ENCODE measurements at regions not wholly inside any gene's neighbourhood (a gene's known extent, or its start where the extent isn't known, plus 50 kb on each side); places are given as distances from the start of the nearest gene placed in this dataset.

DNA sequence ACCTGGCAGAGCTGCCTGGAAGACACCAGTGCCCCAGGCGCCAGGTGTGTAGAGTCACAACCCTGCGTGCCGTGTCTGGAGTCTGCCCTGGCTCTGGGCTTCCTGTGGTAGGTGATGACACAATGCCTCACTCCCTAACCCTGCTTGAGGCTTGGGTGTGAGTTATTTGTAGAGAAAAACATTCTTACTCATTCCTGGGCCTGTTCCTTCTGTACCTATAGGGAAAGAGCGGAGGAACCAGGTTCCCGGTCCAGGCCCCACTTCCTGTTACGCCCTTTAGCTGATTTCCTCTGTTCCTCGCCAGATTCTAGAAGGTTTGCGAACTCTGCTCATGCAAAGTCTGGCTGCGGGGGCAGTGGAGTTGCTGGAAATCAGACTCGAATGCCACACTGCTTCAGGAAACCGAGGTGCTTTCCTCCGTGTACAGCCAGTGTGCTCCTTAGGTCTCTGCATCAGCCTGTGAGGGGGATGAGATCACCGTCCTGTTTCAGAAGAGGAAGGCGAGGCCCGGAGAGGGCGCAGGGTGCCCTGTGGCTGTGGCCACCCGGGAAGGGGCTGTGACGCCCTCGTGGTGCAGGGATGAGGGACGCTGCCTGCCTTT is 67.1 kb upstream of the DUSP22 start:
- no peak for DNase-seq

DNA sequence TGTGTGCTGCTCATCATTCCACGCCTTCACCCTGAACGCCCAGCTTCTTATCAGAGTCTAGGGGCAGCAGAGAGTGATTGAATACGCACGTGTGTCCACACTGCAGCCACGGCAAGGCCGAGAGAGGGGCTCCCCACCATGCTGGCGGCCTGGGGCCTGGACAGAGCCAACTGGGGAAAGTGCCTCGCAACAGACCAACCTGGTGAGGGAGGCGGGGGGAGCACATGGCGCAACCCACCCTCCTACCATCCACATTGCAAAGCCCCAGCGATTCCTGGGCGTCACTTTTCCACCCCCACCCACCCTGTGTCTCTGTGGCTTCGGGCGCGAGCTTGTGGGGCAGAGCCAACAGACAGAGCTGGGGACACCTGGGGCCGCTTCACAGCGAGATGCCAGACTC is 66.4 kb upstream of the DUSP22 start:
- no peak for DNase-seq

DNA sequence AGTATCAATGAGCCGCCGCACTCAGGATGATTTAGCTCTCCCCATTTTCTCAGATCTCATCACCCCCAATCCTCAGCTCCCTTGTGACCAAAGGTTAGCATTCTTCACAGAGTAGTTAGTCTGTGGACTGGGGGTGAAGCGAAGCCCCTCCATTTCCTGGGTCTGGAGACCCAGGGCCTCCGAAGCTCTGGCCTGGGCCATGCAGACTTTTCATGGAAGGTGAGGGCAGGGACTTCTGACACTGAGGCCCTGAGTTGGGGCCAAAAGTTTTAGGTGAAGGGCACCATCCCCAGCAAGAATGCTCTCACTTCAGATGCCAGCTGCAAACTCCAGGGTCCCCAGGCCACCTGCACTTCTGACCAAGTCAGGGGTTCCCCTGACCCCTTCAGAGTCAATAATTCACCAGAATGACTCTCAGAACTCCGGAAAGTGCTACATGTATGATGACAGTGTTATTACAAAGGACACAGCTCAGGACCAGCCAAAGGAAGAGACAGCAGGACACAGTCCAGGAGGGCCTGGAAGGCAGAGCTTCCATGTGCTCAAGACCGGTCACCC is 65.7 kb upstream of the DUSP22 start:
- DNase-seq, result no peak

DNA sequence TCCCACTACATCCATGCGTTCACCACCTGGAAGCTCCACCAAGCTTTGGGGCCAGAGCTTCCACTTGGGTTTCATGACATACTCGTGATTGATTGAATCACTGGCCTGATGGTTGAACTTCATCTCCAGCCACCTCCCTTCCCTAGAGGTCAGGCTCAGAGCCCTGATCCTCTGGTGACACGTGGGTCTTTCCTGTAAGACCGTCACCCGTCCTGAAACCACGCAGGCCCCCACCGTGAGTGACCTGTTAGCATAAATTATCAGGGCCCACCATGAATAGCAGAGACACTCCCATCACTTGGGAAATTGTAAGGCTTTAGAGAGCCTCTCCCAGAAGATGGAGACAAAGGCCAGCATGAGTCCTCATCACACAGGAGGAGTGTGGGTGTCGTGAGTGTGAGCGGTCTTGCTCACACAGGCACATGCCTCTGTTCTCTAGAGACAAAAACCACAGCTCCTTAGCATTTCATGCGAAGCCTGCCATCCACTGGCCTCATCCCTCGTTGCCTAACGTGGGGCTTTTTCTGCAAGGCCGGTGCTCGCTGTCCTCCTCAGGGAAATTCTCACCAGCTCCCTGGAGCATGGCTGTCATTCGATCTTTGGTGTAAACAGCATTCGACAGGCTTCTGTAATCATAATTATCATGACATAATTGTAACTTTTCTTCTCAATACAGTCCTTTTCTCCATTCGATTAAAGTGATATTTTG is 65.1 kb upstream of the DUSP22 start:
- peak in 6 of 51 donors; percentile 13 to 33 (median 20) for DNase-seq

DNA sequence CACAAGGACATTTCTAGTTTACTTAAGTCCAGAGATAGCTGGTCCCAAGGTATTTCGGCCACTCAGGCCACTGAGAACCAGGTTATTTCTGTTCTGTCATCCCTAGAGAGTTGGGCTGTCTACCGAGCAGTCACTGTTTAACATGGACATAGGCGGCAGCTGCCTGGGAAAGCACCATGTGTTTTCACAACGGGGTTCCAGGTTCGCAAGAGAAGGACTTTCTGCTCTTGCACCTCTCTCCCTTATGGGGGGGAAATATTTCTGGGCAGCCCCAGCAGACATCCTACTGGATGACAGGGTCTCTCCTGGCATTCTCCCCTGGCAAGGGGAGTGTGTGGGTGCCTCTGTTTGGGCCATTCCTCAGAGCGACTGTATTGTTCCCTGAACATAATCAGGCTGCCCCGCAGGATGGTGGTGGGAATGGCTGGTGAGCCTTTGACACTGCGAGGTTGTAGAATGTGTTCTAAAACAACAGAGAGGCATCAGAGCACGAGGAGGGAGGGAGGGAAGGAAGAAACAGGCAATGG is 64.4 kb upstream of the DUSP22 start:
- DNase-seq, result no peak

DNA sequence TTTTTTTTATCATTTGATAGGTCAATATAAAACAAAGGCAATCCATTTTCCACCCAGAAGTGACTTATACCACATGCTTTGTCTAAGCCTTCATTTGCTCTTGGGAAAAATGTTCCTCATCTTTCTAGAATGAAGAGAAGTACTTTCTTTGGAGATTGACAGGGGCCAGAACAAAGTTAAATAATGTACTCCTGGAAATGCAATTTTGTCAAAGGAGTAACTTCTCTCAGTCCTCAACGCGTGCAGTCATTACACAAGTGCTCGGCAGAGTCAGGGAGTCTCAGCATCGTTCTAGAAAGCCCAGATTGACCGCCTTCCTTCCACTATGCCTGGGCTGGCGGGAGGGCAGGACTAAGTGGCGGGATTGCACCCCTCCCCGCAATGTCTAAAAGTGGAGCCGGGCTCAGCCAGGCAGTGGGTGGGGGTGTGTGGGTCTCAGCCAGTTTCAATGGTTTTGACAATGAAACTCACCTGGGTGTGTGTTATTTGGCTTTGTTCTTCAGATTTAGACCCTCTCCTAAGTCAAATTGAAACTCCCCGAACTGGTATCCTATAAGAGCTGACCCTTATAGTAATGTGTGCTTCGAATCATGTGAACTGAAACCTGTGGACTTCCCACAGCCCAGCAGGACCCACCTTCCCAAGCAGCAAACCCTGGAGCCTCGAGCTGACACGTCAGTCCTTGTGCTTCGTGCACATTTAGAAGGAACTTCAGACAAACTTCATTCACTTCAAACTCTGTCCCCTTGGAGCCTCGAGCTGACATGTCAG is 63.2 kb upstream of the DUSP22 start:
- no peak for DNase-seq

DNA sequence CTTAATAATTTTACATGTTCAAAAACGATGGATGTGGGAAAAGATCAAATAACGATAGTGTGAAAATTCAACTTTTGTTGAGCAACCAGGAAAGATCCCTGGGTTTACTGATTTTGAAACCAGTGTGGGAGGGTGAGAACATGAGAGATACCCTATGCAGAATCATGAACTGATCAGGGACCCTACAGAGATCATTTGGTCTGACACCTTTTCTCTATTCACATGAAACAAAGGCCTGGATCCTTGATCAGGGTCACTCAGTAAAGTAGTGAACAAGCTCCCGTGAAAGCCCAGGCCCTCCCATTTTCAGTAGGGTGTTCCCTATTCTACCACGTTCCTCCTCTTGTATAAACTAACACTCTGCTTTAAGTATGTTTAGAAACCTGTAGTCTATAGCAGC is 60.5 kb upstream of the DUSP22 start:
- no peak for DNase-seq

DNA sequence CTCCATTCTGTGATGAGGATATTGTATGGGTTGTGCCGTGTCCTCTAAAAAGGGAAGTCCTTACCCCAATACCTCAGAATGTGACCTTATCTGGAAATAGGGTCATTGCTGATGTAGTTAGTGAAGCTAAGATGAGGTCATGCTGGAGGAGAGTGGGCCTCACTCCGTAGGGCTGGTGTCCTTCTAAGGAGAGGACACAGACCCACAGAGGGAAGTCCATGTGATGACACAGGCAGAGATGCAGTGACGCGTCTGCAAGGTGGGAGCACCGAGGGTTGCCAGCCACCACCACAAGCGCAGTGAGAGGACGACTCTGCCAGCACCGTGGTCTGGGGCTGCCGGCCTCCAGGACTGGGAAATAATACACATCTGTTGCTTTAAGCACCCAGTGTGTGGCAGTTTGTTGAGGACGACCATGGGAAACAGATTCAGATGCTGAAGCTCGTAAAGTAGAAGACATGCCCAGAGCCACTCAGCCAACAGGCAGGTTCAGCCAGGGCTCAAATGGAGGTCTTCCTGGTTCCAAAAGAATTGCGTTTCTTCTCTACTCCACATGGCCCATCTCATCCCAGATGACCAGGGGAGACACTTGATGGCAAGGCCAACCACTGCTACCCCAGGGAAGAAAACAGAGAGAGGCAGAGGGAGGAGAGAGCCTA is 59.2 kb upstream of the DUSP22 start:
- DNase-seq, result no peak

DNA sequence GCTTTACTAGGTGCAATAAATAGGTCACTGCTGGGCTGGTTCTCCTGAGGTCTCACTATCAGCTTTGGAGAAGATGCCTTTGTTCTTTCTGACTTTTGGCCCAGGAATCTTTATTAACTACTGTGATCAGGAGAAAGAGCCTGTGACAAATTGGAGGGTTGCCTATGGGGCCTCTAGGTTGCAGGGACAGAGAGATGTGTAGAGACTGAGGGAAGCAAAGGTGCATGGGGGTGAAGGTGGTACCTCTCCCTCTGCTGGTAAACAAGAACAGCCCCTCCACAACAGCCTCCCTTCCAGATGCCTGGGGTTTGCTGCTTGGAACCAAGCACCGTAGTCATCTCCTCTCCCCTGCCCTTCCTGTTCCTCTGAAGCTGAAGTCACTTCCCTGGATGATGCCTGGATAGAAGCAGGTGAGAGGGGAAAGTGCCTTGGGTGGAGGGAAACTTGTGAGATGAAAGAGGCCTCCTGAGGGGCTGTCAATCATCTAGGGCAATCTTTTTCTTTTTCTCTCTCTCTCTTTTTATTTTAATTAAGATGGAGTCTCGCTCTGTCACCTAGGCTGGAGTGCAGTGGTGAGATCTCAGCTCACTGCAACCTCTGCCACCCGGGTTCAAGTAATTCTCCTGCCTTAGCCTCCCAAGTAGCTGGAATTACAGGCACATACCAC is 57.4 kb upstream of the DUSP22 start:
- DNase-seq, result no peak

DNA sequence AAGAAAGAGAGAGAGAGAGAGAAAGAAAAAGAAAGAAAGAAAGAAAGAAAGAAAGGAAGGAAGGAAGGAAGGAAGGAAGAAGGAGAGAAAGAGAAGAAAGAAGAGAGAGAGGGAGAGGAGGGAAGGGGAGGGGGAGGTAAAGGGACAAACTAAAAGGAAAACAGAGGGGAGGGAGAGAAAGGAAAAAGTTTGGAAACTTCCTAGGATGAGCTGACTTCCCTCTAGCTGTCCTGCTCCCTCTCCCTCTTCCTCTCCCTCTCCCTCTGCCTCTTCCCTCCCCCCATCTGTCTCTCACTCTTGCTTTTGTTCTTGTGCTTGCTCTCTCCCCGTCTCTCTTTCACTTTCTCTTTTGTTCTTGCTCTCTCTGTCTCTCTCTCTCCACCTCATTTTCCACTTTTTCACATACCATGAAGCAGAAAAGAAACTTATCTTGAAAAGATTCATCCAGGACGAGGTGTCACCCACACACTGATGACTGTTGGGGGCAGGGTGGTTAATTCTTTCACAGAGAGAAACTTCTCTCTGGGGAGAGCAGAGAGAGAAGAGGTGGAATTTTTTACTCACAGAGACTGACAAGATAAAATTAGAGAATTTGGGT is 56.4 kb upstream of the DUSP22 start:
- no peak for DNase-seq

DNA sequence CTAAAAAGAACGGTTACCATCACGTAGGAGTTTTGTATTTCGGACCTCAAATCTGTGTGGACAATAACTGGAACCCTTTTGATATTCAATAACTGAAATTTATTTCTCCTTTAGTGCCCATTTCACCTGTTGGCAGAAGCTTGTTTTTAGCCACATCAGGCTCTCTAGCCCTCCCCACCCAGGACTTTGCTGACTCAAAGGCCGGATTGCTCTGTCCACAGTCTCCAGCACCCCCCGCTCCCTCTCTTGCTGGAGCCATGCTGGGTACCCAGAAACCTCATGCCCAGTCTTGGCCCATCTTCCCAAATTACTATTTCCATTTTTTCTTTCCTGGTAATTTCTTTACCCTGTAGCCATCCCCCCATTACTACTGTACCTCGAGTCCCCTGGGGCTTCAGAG is 55.8 kb upstream of the DUSP22 start:
- no peak for DNase-seq

DNA sequence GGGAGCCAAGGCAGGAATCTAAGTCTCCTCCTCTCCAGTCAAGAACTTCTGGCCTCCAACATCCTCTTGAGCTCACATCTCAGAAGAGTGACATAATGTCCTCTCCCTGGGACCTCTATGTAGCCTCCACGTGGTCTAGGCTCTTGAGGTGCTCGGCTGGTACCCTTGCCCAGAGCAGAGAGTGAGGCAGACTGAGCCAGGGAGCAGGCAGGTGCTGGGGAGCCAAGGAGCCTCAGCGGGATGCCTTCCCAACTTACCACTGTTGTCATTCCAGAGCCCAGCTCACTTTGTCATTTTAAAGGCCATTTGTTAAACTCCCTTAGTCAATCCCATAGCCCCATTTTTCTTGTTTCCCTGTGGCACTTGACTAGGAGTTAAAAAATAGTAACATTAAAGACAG is 52.1 kb upstream of the DUSP22 start:
- no peak for DNase-seq

DNA sequence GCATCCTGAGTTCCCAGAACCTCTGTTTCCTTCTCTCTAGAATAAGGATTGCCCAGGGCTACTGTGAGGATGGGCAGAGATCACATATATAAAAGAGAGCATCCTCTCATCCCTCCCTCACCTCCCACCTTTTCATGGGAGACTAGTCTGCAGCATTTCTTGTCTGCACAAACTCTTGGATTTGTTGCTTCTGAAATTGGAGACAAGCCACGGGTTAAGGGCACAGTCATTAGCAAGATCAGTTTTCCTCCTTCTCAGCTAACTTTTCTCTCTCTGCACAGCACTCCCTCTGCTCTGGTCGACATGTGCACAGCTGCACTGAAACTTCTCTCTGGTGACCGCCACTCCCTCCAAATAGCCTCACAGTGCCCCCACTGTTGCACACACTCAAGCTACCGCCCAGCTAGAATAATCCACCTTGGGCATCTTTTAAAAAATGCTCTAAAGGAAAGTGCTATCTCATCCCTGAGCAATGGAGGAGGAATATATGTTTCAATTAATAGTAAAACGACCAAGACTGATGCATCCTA is 50.9 kb upstream of the DUSP22 start:
- no peak for DNase-seq

Data from hypothalamus (tissue), 51 donors.